Skeletal muscle satellite cell (primary cell): ENCODE measurements at regions not wholly inside any gene's neighbourhood (a gene's known extent, or its start where the extent isn't known, plus 50 kb on each side); places are given as distances from the start of the nearest gene placed in this dataset.
"Not testable (repeated sequence)": the region's sequence is repeated elsewhere in the genome, so short reads cannot be mapped to it uniquely, and the experiment has no call there.

Experiments
- H3K27me3 ChIP-seq: 2 replicates; pipeline ENCODE4 v1.7.0; 2013; ENCODE audit warnings: low read length; ENCODE audit not compliant: control insufficient read depth, insufficient read depth
- H3K36me3 ChIP-seq: 2 replicates; pipeline ENCODE4 v1.7.0; 2013; ENCODE audit warnings: mild to moderate bottlenecking, control low read depth, low read length; ENCODE audit not compliant: insufficient read depth
- H3K4me1 ChIP-seq: 2 replicates; pipeline ENCODE4 v1.7.0; 2013; ENCODE audit warnings: low read length; ENCODE audit not compliant: control insufficient read depth, insufficient read depth
- H3K4me2 ChIP-seq: 2 replicates; pipeline ENCODE4 v1.7.0; 2013; ENCODE audit warnings: mild to moderate bottlenecking, low read length
- H3K4me3 ChIP-seq: 2 replicates; pipeline ENCODE4 v1.7.0; 2013; ENCODE audit warnings: low read length
- H3K9ac ChIP-seq: 2 replicates; pipeline ENCODE4 v1.7.0; 2013; ENCODE audit warnings: mild to moderate bottlenecking, low read depth, low read length, moderate library complexity
- H3K9me3 ChIP-seq: replicated peaks from 2 replicates; pipeline ENCODE4 v1.7.0; 2013; ENCODE audit warnings: mild to moderate bottlenecking, control low read depth, low read length

DNA sequence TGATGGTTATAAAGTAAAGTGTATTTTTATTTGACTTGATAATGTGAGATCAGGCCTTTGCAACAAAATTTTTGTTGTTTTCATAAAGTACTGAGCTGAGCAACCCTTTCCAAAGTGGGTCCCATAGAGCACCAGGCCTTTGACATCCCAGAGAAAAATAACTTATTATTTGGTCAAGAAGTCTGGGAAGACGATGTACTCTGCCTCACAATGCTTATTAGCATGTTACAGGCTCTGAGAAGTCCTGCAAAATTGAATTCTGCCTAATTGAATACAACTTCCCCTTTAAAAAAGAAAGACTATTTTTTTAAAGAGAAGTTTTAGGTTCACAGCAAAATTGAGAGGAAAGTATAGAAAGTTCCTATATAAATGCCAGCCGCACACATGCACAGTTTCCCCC is 151.5 kb upstream of the TCF4 start:
- H3K27me3 ChIP-seq, result no peaks in the 10 kb centered on the region
- no peaks in the 10 kb centered on the region for H3K4me1 ChIP-seq
- H3K9ac ChIP-seq, result no peak overlapping the region
- H3K9me3 ChIP-seq, result no peaks in the 10 kb centered on the region
- no peak overlapping the region for H3K4me2 ChIP-seq
- H3K36me3 ChIP-seq, result no peaks in the 10 kb centered on the region
- H3K4me3 ChIP-seq, result no peak overlapping the region

DNA sequence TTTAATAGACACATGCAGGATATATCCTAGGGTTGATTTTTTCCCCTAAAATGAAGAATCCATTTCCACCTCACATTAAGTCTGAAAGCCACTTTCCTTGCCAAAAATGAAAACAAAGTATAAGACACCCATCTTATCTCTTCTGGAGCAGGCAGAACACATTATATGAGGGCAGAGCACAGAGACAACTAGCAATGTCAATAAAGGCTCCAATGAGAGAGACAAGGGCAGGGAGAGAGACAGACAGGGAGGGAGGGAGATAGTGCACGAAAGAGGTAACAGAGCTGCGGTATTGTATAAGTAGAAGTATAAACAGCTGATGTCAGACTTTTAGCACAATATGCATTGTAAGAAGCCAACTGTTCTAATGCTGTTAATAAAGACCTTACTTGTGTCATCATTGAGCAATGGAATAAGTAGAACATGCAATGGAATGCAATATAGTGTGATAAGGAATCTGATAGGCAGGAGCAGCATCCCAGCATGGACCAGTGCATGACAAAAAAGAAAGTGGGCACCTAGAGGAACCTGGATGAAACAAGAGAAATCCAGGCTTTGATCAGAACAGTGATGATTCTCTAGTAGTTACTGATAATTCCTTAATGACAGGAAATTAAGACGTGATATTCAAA is 150.6 kb upstream of the TCF4 start:
- H3K27me3 ChIP-seq, result no peaks in the 10 kb centered on the region
- H3K9ac ChIP-seq, result no peak overlapping the region
- no peaks in the 10 kb centered on the region for H3K9me3 ChIP-seq
- H3K4me3 ChIP-seq, result no peak overlapping the region
- H3K4me2 ChIP-seq, result no peak overlapping the region
- no peaks in the 10 kb centered on the region for H3K36me3 ChIP-seq
- H3K4me1 ChIP-seq, result no peaks in the 10 kb centered on the region

DNA sequence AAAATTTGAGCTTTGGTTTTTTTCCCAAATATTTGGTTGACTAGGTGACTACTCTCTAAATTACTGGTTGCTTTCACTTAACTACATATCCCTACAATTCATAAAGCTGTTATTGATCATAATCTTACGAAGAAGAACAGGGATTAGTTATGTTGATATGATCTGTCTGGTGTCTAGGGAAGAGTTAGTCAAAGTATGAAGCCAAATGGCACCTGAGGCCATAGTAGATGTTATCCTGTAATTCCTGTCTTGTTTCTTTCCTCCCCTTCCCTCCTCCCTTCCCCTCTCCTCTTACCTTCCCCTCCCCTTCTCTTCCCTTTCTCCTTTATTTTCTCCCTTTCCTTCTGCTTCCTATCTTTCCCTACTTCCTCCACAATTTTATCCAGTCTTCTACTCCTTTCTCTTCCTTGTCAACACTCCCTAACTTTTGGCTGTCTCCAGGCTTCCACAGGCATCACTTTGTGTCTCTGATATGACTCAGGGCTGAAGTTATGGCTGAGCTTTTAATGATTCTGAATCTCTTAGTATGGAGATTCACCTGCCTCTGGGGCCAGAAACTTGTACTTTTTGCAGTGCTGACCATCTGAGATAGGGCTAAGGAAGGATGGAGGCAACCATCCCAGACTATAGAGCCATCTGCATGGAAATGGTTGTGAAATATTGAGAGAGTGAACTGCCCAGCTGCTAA is 149.9 kb upstream of the TCF4 start:
- Histone ChIP-seq H3K36me3 (no peaks in the 10 kb centered on the region), H3K4me3 (no peak overlapping the region), H3K4me1 (peaks cover 1% of the 10 kb centered on the region), H3K4me2 (no peak overlapping the region), H3K9ac (no peak overlapping the region), H3K9me3 (no peaks in the 10 kb centered on the region), H3K27me3 (no peaks in the 10 kb centered on the region)

DNA sequence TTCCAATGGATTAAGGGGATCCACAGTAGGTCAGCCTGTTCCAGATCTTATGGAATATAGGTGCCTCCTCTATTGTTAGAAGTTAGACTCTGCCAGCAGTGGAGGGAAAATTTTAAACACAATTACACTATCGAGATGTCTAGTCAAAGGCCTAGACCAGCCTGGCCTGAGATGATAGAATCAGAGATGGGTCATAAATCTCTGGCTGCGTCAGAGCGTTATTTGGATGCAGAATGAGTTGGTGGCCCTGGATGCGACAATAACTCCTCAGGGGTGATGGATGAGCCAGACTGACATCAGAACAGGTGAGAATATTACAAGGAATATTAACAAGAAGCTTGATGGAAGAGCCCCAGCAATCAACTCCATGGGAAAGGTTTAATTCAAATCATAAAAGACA is 149.3 kb upstream of the TCF4 start:
- Histone ChIP-seq H3K4me3 (no peak overlapping the region), H3K36me3 (no peaks in the 10 kb centered on the region), H3K4me2 (no peak overlapping the region), H3K4me1 (peaks cover 8% of the 10 kb centered on the region), H3K9me3 (no peaks in the 10 kb centered on the region), H3K27me3 (no peaks in the 10 kb centered on the region), H3K9ac (no peak overlapping the region)

DNA sequence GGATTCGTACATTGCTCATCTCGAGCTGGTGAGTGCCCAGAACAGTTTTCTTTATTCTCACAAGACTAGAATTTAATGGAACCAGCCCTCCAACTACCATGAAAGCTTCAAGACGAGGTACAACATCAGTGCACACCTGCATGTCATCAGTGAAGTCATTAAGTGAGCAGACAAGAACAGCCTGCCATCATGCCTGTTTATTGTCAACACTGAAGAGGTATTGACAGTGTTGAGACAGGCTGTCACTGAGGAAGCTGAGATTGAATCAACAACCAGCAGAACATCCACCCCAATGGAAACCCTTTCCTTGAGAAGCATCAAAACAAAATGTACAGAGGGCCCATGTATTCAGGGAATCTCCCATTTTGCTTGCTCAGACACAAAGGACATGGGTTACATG is 148.0 kb upstream of the TCF4 start:
- Histone ChIP-seq H3K9me3 (no peaks in the 10 kb centered on the region), H3K4me1 (peaks cover 19% of the 10 kb centered on the region), H3K4me2 (no peak overlapping the region), H3K4me3 (no peak overlapping the region), H3K9ac (no peak overlapping the region), H3K36me3 (no peaks in the 10 kb centered on the region), H3K27me3 (no peaks in the 10 kb centered on the region)

DNA sequence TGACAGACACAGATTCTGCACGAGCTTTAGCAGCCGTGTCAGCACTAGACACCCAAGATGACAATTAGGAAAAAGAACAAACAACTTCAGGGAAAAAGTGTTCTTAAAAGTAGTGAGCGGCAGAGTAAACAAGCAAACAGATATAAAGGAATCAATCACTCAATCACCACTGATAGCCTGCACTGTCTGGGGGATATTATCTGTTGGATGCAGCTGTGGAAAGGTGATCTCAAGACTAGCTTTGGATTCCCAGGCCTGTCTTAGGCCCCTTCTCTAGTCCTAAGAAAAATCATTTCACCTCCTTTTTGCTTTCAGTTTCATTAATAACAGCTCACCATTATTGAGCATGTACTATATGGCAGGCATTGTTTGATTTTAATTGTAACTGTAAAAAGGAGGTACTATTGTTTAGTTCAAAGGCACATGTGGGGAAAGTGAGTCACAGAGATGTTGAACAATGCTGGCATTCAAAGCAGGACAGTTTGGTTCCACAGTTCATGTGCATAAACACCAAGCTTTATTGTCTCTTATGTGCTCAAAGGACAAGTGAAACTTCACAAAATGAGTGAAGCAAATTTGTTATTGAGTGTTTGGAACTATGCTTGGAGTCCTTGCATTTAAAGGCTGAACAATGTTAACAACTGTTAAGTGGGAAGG is 147.3 kb upstream of the TCF4 start:
- no peaks in the 10 kb centered on the region for H3K27me3 ChIP-seq
- no peak overlapping the region for H3K9ac ChIP-seq
- no peak overlapping the region for H3K4me2 ChIP-seq
- H3K9me3 ChIP-seq, result no peaks in the 10 kb centered on the region
- peaks cover 19% of the 10 kb centered on the region for H3K4me1 ChIP-seq
- H3K4me3 ChIP-seq, result no peak overlapping the region
- H3K36me3 ChIP-seq, result no peaks in the 10 kb centered on the region

DNA sequence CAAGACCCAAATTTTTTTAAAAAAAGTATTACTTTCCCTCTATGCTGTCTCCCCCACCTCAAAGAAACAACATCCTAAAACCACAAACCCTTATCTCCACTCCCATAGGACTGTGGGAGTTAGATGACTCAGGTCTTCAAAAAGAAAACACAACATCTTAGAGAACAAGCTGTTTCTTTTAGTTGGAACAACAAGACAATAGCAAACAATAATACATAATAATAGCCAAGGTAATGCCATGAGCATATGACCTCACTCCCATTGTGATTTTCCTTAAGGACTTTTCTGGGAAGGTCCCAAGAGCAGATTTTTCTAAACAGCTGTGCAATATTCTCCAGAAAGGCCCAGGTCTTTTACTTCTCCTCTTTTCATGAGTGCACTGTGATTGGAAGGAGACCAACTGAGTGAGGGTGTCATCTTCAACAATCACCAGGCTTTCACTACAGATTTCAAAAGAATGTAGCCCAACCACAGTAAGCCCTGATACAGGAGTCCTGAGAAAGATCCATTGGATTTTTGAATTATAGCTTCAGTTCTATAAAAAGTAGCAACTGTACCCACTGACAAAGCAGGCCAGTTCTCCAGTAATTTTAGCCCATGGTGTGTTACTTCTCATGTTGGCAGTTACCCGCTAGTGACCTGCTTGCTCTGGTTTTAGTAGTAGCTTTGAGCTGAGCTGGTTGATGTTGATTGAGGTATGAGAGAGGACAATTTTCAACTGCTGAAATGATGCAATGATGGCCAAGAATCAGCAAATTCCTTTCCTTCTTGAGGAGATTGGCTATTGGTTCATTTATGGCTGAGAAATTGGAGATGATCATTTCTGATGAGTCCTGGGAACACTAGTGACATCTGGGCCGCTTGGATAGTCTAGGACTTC is 144.5 kb upstream of the TCF4 start:
- Histone ChIP-seq H3K9ac (no peak overlapping the region), H3K4me1 (peaks cover 19% of the 10 kb centered on the region), H3K9me3 (no peaks in the 10 kb centered on the region), H3K4me2 (peak overlapping the region; percentile 21), H3K4me3 (peak overlapping the region; percentile 2), H3K27me3 (no peaks in the 10 kb centered on the region), H3K36me3 (no peaks in the 10 kb centered on the region)

DNA sequence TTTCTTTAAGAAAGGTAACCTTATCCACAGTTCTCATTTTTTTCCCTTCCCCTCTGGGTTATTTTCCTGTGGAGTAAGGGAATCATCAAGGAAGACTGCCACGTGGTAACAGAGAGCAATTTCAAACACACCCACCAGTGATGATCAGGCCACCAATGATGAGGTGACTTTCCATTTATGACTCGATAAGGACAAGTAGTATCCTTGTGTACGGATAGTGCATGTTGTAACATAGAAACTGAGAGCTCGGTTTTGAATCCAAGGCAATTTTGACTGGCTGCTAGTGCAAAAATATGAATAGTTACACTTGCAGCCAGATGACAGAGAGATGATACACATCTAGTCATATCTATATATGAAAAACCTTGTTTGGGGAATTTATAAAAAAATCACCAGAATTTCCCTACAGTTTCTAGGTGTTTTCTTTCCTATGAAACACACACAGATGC is 143.6 kb upstream of the TCF4 start:
- no peaks in the 10 kb centered on the region for H3K36me3 ChIP-seq
- H3K9ac ChIP-seq, result no peak overlapping the region
- no peaks in the 10 kb centered on the region for H3K9me3 ChIP-seq
- no peak overlapping the region for H3K4me3 ChIP-seq
- peaks cover 19% of the 10 kb centered on the region for H3K4me1 ChIP-seq
- no peaks in the 10 kb centered on the region for H3K27me3 ChIP-seq
- peak overlapping the region; percentile 21 for H3K4me2 ChIP-seq

DNA sequence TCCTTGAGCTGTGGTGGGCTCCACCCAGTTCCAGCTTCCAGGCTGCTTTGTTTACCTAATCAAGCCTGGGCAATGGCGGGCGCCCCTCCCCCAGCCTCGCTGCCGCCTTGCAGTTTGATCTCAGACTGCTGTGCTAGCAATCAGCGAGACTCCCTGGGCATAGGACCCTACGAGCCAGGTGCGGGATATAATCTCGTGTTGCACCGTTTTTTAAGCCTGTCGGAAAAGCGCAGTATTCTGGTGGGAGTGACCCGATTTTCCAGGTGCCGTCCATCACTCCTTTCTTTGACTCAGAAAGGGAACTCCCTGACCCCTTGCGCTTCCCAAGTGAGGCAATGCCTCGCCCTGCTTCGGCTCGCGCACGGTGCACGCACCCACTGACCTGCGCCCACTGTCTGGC is 133.0 kb upstream of the TCF4 start:
- not testable (repeated sequence) for H3K4me1 ChIP-seq, H3K36me3 ChIP-seq, H3K27me3 ChIP-seq, H3K9me3 ChIP-seq, H3K9ac ChIP-seq, H3K4me2 ChIP-seq, H3K4me3 ChIP-seq

DNA sequence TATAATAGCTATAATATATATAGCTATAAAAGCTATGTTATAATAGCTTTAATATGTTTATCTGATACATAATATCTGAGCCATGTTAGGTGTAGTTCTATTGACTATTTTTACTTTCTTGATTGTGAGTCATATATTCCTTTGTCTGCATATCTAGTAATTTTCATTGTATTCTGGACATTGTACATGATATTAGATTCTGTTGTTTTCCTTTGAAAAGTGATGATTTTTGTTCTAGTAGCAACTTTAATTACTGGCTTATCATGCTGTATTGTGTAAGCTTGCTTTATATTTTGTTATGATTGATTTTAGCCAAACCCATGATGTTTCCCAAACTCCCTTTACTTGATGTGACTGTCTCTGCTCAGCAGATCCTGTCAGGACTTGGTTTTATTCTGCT is 125.7 kb upstream of the TCF4 start:
- Histone ChIP-seq H3K4me1 (no peaks in the 10 kb centered on the region), H3K9me3 (no peaks in the 10 kb centered on the region), H3K4me3 (no peak overlapping the region), H3K27me3 (no peaks in the 10 kb centered on the region), H3K36me3 (no peaks in the 10 kb centered on the region), H3K9ac (no peak overlapping the region), H3K4me2 (no peak overlapping the region)

DNA sequence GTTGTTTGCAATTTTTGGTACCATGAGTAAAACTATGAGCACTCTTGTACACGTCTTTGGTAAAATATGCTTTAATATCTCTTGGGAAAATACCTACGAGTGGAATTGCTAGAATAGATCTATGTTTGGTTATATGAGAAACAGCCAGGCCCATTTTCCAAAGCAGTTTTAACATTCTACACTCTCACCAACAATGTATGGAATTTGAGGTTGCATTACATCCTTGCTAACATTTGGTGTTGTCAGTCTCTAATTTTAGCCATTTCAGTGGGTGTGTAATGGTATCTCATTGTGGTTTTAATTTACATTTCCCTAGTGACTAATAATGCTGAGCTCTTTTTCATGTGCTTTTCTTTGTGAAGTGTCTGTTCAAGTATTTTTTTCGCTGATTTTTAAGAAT is 118.9 kb upstream of the TCF4 start:
- H3K4me2 ChIP-seq, result peak overlapping the region; percentile 13
- no peaks in the 10 kb centered on the region for H3K9me3 ChIP-seq
- H3K4me3 ChIP-seq, result no peak overlapping the region
- no peaks in the 10 kb centered on the region for H3K36me3 ChIP-seq
- no peaks in the 10 kb centered on the region for H3K27me3 ChIP-seq
- peaks cover 2% of the 10 kb centered on the region for H3K4me1 ChIP-seq
- H3K9ac ChIP-seq, result no peak overlapping the region
